BLaER1 (cell line): ENCODE measurements at regions not wholly inside any gene's neighbourhood (a gene's known extent, or its start where the extent isn't known, plus 50 kb on each side); places are given as distances from the start of the nearest gene placed in this dataset.

ENCODE experiments used
- H3K27ac ChIP-seq: shearing (Covaris generic); formaldehyde crosslinking; 2 replicates; pipeline ENCODE4 v1.8.1; 2022
- H3K27me3 ChIP-seq: shearing (Covaris generic); formaldehyde crosslinking; 2 replicates; pipeline ENCODE4 v1.8.1; 2022
- H3K36me3 ChIP-seq: shearing (Covaris generic); formaldehyde crosslinking; 2 replicates; pipeline ENCODE4 v1.8.1; 2022
- H3K4me1 ChIP-seq: shearing (Covaris generic); formaldehyde crosslinking; 2 replicates; pipeline ENCODE4 v1.8.1; 2022
- H3K4me2 ChIP-seq: shearing (Covaris generic); formaldehyde crosslinking; 2 replicates; pipeline ENCODE4 v1.8.1; 2022
- H3K4me3 ChIP-seq: shearing (Covaris generic); formaldehyde crosslinking; 2 replicates; pipeline ENCODE4 v1.8.1; 2022
- H3K9ac ChIP-seq: shearing (Covaris generic); formaldehyde crosslinking; 2 replicates; pipeline ENCODE4 v1.8.1; 2022
- H3K9me3 ChIP-seq: shearing (Covaris generic); formaldehyde crosslinking; 2 replicates; pipeline ENCODE4 v1.8.1; 2022
- H4K20me1 ChIP-seq: shearing (Covaris generic); formaldehyde crosslinking; 2 replicates; pipeline ENCODE4 v1.8.1; 2022
- Cebpa-rat ChIP-seq: shearing (Covaris generic); IDR thresholded peaks from 2 replicates; pipeline ENCODE4 v1.8.1; 2022

DNA sequence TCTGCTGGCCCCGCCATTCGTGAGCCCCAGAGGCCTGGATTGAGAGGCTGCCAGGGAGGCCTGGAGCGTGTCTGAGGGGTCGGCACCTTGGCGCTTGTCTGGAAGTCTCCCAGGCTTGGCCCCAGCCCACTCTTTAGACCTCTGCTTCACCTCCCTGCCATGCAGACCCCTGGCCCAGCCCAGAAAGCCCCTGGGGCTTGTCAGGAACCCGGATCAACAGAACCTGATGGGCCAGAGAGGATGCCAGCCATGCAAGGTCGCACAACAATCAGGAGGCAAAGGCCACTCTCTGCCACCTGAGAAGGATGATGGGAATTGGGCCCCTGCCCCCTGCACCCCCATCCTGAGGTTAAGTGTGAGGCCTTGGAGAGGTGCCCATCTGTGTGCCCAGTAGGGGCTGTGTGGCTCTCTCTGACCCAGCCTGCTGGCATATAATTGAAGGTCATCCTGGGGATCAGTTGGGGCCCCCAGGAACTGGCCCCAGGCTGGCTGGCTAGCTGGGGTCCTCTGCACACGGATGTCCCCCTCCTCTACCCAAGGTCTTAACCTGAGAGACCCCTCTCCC lies 103.3 kb upstream of the SLC6A6 start:
- peaks cover 26% of the 10 kb centered on the region for H3K4me1 ChIP-seq
- no peak overlapping the region for H3K27ac ChIP-seq
- H3K4me3 ChIP-seq: no peak overlapping the region
- no peaks in the 10 kb centered on the region for H3K36me3 ChIP-seq
- no peaks in the 10 kb centered on the region for H3K9me3 ChIP-seq
- no peak for TF ChIP-seq Cebpa-rat
- H3K4me2 ChIP-seq: no peak overlapping the region
- H3K9ac ChIP-seq: no peak overlapping the region
- peaks cover 50% of the 10 kb centered on the region for H4K20me1 ChIP-seq
- peaks cover 47% of the 10 kb centered on the region for H3K27me3 ChIP-seq

GRCh38 chr3:14299767-14300166 lies 102.6 kb upstream of the SLC6A6 start:
- H3K9ac ChIP-seq: no peak overlapping the region
- TF ChIP-seq Cebpa-rat: no peak
- H3K27ac ChIP-seq: no peak overlapping the region
- peaks cover 33% of the 10 kb centered on the region for H3K4me1 ChIP-seq
- peaks cover 54% of the 10 kb centered on the region for H3K27me3 ChIP-seq
- H3K9me3 ChIP-seq: no peaks in the 10 kb centered on the region
- H4K20me1 ChIP-seq: peaks cover 57% of the 10 kb centered on the region
- no peaks in the 10 kb centered on the region for H3K36me3 ChIP-seq
- H3K4me2 ChIP-seq: no peak overlapping the region
- no peak overlapping the region for H3K4me3 ChIP-seq

DNA sequence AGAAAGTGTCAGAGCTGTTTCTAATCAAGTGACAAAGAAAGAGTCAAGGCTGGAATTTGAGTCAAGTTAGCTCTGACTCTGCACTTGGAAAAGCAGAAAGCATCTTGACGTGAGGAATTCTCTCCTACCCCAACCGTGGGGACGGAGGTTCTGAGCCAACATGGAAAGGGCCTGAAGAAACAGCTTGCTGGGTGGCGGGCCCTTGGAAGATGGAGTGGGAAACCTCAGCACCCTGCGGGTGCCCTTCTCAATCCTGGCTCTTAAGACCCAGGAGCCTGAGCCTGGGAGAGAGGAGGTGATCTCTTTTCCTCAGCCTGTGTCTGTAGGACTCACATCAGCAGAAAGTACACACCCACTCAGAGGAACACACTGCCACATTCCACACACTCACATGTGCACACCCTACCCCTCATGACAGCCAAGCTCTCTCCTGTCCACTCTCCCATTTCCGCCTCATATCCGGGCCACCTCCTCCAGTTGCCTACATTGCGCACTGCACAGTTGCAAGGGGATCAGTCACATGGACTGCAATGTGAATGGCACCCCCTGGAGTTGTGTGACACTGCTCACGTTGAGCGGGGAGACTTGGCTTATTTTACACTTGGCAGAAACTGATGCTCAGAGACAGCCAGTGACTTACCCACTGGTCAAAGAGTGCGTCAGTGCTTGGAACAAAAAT lies 101.5 kb upstream of the SLC6A6 start:
- TF ChIP-seq Cebpa-rat: no peak
- no peak overlapping the region for H3K9ac ChIP-seq
- no peak overlapping the region for H3K27ac ChIP-seq
- peaks cover 63% of the 10 kb centered on the region for H4K20me1 ChIP-seq
- H3K4me2 ChIP-seq: no peak overlapping the region
- H3K4me3 ChIP-seq: no peak overlapping the region
- H3K9me3 ChIP-seq: no peaks in the 10 kb centered on the region
- H3K36me3 ChIP-seq: no peaks in the 10 kb centered on the region
- peaks cover 65% of the 10 kb centered on the region for H3K27me3 ChIP-seq
- H3K4me1 ChIP-seq: peaks cover 39% of the 10 kb centered on the region

- peaks cover 39% of the 10 kb centered on the region for H3K4me1 ChIP-seq
- no peak overlapping the region for H3K27ac ChIP-seq
- H3K9me3 ChIP-seq: no peaks in the 10 kb centered on the region
- H3K27me3 ChIP-seq: peaks cover 72% of the 10 kb centered on the region
- no peak overlapping the region for H3K4me3 ChIP-seq
- no peak overlapping the region for H3K9ac ChIP-seq
- H3K36me3 ChIP-seq: no peaks in the 10 kb centered on the region
- TF ChIP-seq Cebpa-rat: peak; percentile 78
- peaks cover 63% of the 10 kb centered on the region for H4K20me1 ChIP-seq
- peak overlapping the region; percentile 94 for H3K4me2 ChIP-seq
Observed at GRCh38 chr3:14301558-14301957, 100.8 kb upstream of the SLC6A6 start.

DNA sequence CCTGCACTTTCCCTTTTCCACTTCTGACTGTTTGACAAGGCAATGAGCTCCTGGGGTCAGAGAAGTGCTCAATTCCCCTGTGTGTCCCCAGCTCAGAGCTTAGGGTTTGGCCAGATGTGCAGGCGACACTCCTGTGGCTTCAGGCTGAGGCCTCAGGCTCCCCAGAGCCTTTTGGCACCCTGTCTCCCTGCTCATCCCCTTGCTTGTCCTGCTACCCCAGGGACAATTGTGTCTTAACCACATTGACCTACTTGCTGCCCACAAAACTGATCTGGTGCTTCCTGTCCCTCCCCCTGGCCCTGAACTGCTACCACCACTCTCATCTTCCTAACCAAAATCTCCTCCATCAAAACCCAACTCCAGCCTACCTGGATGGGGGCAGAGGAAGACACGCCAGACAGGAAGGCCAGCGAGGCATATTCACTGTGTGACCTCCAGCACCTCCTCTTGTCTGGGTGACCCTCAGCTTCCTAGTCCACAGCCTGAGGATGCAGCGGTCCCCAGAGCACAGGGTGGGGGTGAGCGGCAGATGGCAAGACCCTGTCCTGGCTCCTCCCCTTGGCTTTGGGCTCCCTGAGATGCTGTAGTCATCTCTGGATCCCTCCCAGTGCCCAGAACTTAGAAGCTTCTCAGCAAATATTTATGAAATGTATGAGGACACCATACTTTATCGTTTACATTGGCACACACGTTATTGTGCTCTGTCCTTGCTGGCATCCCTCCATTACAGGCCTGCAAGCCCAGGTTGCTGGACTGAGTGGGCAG lies 98.9 kb upstream of the SLC6A6 start:
- peak overlapping the region; percentile 94 for H3K4me2 ChIP-seq
- peaks cover 39% of the 10 kb centered on the region for H3K4me1 ChIP-seq
- H3K27ac ChIP-seq: no peak overlapping the region
- no peak overlapping the region for H3K4me3 ChIP-seq
- no peaks in the 10 kb centered on the region for H3K9me3 ChIP-seq
- H4K20me1 ChIP-seq: peaks cover 74% of the 10 kb centered on the region
- no peak overlapping the region for H3K9ac ChIP-seq
- no peaks in the 10 kb centered on the region for H3K36me3 ChIP-seq
- TF ChIP-seq Cebpa-rat: no peak
- H3K27me3 ChIP-seq: peaks cover 87% of the 10 kb centered on the region

GRCh38 chr3:14304101-14305045 lies 98.0 kb upstream of the SLC6A6 start:
- Histone ChIP-seq H3K27ac (no peak overlapping the region), H3K36me3 (no peaks in the 10 kb centered on the region), H3K4me3 (no peak overlapping the region), H3K27me3 (peaks cover 82% of the 10 kb centered on the region), H3K9me3 (no peaks in the 10 kb centered on the region), H3K9ac (no peak overlapping the region), H3K4me1 (peaks cover 39% of the 10 kb centered on the region), H3K4me2 (peak overlapping the region; percentile 94), H4K20me1 (peaks cover 65% of the 10 kb centered on the region)
- TF ChIP-seq Cebpa-rat: no peak

GRCh38 chr3:14305324-14305723 lies 97.1 kb upstream of the SLC6A6 start:
- TF ChIP-seq Cebpa-rat: no peak
- no peak overlapping the region for H3K4me3 ChIP-seq
- H4K20me1 ChIP-seq: peaks cover 61% of the 10 kb centered on the region
- H3K27me3 ChIP-seq: peaks cover 80% of the 10 kb centered on the region
- 0 out of 2 replicates have a peak overlapping the region, but pooled peaks have one; percentile 94 for H3K4me2 ChIP-seq
- no peak overlapping the region for H3K9ac ChIP-seq
- H3K9me3 ChIP-seq: no peaks in the 10 kb centered on the region
- H3K4me1 ChIP-seq: peaks cover 39% of the 10 kb centered on the region
- no peak overlapping the region for H3K27ac ChIP-seq
- H3K36me3 ChIP-seq: no peaks in the 10 kb centered on the region

GRCh38 chr3:14306142-14306541 lies 96.3 kb upstream of the SLC6A6 start:
- H3K4me3 ChIP-seq: no peak overlapping the region
- TF ChIP-seq Cebpa-rat: no peak
- H3K4me2 ChIP-seq: no peak overlapping the region
- H3K36me3 ChIP-seq: no peaks in the 10 kb centered on the region
- no peak overlapping the region for H3K9ac ChIP-seq
- H4K20me1 ChIP-seq: peaks cover 54% of the 10 kb centered on the region
- H3K27me3 ChIP-seq: peaks cover 80% of the 10 kb centered on the region
- H3K9me3 ChIP-seq: no peaks in the 10 kb centered on the region
- H3K27ac ChIP-seq: no peak overlapping the region
- peaks cover 39% of the 10 kb centered on the region for H3K4me1 ChIP-seq

DNA sequence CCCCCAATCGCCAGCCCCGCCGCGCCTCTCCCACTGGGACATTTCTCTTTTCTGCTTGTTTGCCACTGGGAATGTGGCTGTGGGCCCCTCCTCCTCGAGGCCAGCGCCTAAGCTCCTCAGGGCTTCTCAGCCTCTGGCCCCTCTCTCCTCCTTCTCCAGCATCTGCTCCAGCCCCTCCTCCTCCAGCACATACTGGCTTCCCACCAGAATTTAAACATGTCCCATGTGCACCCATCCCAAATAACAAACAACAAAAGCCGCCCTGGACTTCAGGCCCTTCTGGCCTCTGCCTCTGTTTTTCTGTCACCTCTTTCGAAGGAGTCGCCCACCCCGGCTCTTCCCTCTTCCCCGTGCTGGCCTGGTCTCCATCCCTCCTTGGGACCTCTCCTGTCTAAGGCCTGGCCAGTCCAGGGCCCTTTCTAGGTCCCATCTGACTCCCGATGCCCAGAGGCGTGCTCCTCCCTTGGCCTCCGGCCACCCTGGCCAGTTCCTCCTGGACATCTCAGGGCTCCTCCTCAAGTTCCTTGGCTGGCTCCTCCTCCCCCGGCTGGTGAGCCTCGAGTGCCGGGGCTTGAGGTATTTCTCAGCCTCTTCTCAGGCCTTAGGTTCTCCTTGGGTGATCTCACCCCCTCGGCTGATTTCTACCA lies 94.6 kb upstream of the SLC6A6 start:
- H3K4me1 ChIP-seq: peaks cover 26% of the 10 kb centered on the region
- TF ChIP-seq Cebpa-rat: no peak
- no peaks in the 10 kb centered on the region for H3K36me3 ChIP-seq
- peaks cover 71% of the 10 kb centered on the region for H3K27me3 ChIP-seq
- H3K9ac ChIP-seq: no peak overlapping the region
- H3K4me2 ChIP-seq: no peak overlapping the region
- H3K27ac ChIP-seq: no peak overlapping the region
- no peak overlapping the region for H3K4me3 ChIP-seq
- H4K20me1 ChIP-seq: peaks cover 38% of the 10 kb centered on the region
- H3K9me3 ChIP-seq: no peaks in the 10 kb centered on the region
